ENCODE measurements at regions not wholly inside any gene's neighbourhood (a gene's known extent, or its start where the extent isn't known, plus 50 kb on each side); places are given as distances from the start of the nearest gene placed in this dataset.

GRCh38 chr21:32108566-32108965 is 170.3 kb downstream of the MIS18A start:
- TF ChIP-seq CTCF (IDR thresholded peaks at IDR 0.05), result no peak
- TF ChIP-seq POLR2A (IDR thresholded peaks at IDR 0.05), result no peak
